ENCODE measurements at regions not wholly inside any gene's neighbourhood (a gene's known extent, or its start where the extent isn't known, plus 50 kb on each side); places are given as distances from the start of the nearest gene placed in this dataset.

DNA sequence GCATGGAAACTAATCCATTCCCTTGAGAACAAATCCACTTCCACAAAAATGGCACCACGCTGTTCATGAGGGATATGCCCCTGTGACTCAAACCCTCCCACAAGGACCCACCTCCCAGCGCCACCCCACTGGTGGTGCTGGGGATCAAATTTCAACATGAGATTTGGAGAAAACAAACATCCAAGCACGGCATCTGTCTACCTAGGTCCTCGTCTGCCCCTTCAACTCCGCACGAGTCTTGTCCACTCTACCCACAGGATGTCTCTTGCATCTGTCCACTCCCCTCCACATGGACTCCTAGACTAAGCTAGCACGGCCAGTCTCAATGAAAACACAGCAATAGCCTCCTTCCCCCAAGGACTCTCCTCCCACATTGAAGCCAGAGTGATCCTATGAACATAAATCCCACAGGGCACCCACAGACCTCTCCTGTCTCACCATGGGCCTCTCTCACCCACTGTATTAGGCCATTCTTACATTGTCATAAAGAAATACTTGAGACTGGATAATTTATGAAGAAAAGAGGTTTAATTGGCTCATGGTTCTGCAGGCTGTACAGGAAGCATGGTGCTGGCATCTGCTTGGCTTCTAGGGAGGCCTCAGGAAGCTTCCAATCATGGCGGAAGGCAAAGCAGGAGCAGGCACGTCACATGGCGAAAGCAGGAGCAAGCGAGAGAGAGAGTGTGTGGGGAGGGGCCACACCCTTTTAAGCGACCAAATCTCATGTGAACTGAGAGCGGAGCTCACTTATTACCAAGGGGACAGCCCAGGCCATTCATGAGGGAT lies 101.4 kb downstream of the TOMM20 start:
- DNase-seq (ENCODE audit: low read depth in 2 of 3, low spot score in 2 of 3) = no peak

- no peak for DNase-seq (ENCODE audit: low read depth in 2 of 3, low spot score in 2 of 3)
Observed at GRCh38 chr1:235025422-235025984, 103.1 kb downstream of the TOMM20 start.

GRCh38 chr1:235024711-235025421 lies 103.8 kb downstream of the TOMM20 start:
- no peak for DNase-seq (ENCODE audit: low read depth in 2 of 3, low spot score in 2 of 3)

- no peak for DNase-seq (ENCODE audit: low read depth in 2 of 3, low spot score in 2 of 3)
Observed at GRCh38 chr1:235023711-235024439, 104.8 kb downstream of the TOMM20 start.

DNA sequence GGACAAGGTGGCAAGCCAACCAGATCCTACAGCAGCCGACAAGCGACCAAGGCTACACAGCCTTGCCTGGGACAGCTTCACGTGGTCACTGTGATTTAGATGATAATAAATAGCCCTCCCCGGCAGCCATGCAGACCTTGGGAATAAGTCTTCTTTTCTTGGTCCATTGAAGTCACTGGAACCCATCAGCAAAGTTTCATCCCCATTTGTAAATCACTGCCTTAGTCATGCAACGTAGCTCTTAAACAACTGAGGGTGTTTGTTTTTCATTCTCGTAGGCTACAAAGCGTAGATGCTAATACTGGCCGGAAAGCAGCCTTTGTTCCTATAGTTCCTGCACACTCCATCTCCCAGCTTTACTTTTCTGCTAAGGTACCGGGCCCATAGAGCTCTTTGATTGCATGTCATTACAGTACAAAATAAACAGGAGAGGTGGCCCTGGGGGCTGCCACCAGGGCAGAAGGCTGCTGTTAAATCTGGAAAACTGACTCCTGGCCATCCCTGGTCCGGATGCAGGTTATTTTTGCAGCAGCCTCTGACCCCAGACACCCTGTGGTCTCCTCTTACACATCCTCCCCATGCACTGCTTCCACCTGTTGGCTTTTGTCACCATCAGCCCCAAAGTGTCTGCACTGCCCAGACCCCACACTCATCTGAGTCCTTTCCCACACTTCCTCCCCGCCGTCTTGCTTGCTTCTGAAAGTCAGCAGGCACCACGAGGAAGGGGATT lies 105.5 kb downstream of the TOMM20 start:
- DNase-seq (ENCODE audit: low read depth in 2 of 3, low spot score in 2 of 3) = no peak

DNA sequence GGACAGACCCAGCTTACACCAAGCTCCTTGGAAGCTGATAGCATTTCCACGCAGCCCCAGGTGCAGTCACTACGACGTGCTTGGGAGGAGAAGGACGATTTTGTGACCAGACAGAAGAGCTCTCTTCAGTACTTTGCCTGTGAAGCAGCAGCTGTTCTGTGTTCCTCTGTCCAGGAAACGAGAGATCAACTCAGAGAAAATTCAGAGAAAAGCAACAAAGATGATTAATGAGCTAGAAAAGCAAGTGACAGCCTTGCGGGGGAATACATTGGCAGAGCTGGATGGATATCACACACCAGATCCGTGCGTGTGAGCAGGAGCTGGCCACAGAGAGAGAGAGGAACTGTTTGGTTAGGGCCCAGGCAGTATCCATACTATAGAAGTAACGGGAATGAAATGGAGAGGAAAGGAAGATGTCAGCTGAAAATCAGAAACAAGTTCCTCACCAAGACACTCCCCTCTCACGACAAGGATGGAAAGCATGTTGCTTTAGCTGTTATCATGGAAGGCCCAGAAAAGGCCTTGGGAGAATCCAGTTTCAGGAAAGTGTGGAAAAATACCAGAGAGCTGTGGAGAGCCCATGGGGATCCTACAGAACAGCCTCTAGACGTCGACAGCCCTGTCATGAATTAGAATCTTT lies 106.2 kb downstream of the TOMM20 start:
- DNase-seq (ENCODE audit: low read depth in 2 of 3, low spot score in 2 of 3) = peak in 2 of 3 donors; percentile 9 to 48

- no peak for DNase-seq (ENCODE audit: low read depth in 2 of 3, low spot score in 2 of 3)
Observed at GRCh38 chr1:235021815-235022214, 106.8 kb downstream of the TOMM20 start.

DNA sequence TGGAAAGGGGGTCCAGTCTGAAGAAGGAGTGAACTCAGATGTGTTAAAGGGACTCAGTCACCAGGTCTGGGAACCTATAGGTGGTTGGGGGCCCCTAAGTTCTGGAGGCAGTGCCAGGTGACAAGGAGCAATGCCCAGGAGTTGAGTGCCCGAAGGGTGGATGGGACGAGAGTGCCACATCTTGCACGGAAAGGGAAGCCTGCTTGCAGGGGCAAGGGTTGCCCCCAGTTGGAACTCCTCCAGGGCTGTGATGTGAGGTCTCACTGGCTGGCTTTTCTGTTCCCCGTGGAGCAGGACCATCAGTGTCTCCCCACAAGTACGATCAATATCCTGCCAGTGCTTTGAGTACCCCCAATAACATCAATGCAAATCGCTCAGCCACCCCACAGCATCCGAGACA lies 107.3 kb downstream of the TOMM20 start:
- no peak for DNase-seq (ENCODE audit: low read depth in 2 of 3, low spot score in 2 of 3)

DNA sequence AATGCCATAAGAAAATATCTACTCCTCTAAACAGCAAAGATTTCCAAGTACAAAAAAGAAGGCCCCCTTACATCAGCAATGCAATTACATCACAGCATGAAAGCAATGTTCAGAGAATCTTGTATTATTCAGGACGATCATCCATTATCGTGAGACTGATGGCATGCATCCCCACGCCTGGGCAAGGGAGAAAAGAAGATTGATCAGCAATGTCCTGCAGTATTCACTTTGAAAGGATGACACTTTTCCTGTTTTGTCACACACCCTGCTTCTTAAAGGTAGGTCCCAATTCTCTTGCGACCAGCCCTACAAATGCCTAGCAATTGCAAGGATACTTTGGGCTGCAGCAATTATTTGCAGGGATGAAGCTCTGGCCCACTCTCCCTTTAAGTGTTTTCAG lies 108.7 kb downstream of the TOMM20 start:
- DNase-seq (ENCODE audit: low read depth in 2 of 3, low spot score in 2 of 3) = no peak

GRCh38 chr1:235019471-235019870 lies 109.2 kb downstream of the TOMM20 start:
- DNase-seq (ENCODE audit: low read depth in 2 of 3, low spot score in 2 of 3) = no peak

DNA sequence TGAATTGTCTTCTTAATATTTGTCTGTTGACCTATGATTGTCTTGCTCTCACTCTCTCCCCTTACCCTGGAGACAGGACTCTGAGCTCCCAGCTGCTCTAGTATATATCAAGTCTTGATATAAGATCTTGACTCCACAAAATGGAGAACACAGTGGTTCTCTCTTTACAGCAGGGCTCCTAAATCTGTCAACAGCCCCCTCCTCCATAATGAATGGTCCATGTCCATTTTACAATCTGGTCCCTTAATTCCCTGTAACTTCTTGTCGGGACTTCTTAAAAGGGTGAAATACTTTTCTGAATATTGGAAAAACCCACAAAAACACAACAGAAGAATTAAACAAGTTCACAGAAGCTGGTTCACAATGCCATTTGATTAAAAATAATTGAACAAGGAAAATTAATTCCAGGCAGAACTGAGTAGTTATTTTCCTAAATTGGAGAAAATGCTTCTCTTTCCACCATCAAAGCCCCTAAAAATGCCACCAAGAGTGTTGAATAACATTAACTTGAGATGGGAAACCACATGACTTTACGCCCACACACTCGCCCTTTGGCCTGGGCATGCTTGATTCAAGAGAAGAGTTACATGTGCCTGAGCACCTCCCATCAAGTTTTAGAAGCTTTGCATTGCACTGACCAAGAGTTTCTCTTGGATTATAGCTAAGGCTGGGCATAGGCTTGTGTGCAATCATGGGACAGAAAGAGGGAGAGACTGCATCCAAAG lies 109.8 kb downstream of the TOMM20 start:
- no peak for DNase-seq (ENCODE audit: low read depth in 2 of 3, low spot score in 2 of 3)

DNA sequence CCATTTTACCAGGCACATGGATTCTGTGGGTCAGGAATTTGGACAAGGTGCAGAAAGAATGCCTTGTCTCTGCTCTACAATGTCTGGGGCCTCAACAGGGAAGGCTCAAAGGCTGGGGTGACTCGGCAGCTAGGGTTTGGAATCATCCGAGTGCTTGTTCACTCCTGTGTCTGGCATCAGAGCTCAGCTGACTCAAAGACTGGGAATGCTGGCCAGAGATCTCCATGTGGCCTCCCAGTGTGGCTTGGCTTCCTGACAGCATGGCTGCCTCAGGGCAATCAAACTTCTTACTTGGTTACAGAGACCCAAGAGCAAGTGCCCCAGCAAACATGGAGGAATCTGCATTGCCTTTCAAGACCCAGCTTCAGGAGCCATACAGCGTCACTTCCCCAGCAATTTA lies 110.5 kb downstream of the TOMM20 start:
- no peak for DNase-seq (ENCODE audit: low read depth in 2 of 3, low spot score in 2 of 3)

DNA sequence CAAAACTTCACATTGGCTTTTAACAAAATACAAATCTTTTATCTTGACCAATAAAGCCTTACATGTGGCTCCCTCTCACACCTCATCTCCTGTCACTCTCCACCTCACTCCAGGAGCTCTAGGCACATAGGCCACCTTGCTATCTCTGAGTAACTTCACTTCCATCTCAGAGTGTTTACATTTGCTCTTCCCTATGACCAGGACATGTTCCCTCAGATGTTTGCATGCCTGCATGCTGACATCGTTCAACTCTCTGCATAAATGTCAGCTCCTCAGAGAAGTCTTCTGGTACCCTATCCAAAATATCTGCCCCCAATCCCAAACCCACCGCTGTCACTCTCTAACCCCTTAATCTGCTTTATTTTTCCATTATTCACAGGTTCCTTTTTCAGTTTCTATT lies 110.9 kb downstream of the TOMM20 start:
- DNase-seq (ENCODE audit: low read depth in 2 of 3, low spot score in 2 of 3) = no peak

DNA sequence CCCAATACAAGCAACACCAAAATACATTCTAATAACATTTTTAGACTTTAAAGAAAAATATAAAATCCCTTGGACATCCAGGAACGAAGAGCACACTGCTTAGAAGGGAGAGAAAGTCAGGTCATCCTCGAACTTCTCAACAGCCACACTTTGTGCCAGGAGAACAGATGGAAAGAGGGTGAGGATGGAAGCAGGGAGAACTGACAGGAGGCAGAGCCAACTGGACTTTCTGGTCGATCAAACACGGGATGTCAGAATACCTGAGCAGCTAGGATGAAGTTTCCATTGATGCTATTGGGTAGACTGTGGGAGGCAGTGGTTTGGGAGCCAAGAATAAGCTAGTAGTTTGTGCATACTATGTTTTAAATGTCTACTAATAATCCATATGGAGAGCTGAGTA lies 111.4 kb downstream of the TOMM20 start:
- DNase-seq (ENCODE audit: low read depth in 2 of 3, low spot score in 2 of 3) = no peak

DNA sequence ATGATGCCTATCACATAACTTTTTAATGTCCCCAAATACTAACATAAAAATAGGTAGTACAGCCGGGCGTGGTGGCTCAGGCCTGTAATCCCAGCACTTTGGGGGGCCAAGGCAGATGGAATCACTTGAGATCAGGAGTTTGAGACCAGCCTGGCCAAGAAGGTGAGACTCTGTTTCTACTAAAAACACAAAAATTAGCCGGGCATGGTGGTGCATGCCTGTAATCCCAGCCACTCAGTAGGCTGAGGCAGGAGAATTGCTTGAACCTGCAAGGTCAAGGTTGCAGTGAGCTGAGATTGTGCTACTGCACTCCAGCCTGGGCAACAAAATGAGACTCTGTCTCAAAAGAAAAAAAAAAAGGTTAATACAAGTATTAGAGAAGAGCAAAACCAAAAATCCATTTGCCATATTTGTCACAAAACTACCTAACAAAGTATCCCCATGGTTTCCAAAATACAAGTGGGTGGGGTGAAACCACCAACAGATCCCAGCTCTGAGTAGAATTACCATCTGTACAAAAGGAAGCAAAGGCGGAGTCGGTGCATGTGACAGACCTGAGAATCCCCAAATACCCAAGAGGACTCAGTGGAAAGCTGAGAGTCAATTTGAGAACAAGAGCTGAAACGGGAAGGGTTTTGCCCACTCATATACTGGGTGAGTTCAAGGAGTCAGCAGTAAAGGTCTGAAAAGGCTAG lies 113.2 kb downstream of the TOMM20 start:
- peak in 2 of 3 donors; percentile 37 to 81 for DNase-seq (ENCODE audit: low read depth in 2 of 3, low spot score in 2 of 3)

GRCh38 chr1:235014756-235015155 lies 113.9 kb downstream of the TOMM20 start:
- no peak for DNase-seq (ENCODE audit: low read depth in 2 of 3, low spot score in 2 of 3)

DNA sequence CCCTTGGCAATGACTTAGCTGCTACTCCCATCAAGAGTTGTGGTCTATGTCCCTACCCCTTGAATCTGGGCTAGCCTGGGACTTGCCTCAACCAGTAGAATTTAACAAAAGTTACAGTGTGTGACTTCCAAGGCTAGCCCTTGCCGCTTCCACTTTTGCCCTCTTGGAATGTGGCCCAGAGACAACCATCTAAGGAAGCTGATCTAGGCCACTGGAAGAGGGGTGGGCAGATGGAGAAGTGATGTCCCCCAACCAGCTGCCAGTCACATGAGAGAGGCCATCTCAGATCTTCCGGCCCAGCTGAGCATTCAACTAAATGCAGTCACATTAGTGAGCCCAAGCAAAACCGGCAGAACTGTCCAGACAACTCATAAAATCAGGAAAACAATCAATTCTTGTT lies 115.1 kb downstream of the TOMM20 start:
- no peak for DNase-seq (ENCODE audit: low read depth in 2 of 3, low spot score in 2 of 3)

GRCh38 chr1:235012436-235013210 lies 116.0 kb downstream of the TOMM20 start:
- no peak for DNase-seq (ENCODE audit: low read depth in 2 of 3, low spot score in 2 of 3)
